GM10266 (cell line): ENCODE measurements at regions not wholly inside any gene's neighbourhood (a gene's known extent, or its start where the extent isn't known, plus 50 kb on each side); places are given as distances from the start of the nearest gene placed in this dataset.
A peak's percentile ranks its signal among the peaks of the same experiment; 100 is the strongest.

ENCODE experiments used
- DNase-seq: peaks from one replicate; pipeline ENCODE4 v3.0.0; 2012; ENCODE audit errors: extremely low spot score
- CTCF ChIP-seq: IDR thresholded peaks from 2 replicates; pipeline ENCODE4 v1.5.1; 2012; ENCODE audit warnings: mild to moderate bottlenecking, low read depth; ENCODE audit not compliant: control insufficient read depth, insufficient read depth; ENCODE audit errors: missing control alignments

GRCh38 chr15:99452010-99452409 lies 113.8 kb upstream of the MEF2A start:
- no peak for TF ChIP-seq CTCF
- no peak for DNase-seq

GRCh38 chr15:99452728-99453636 lies 112.8 kb upstream of the MEF2A start:
- TF ChIP-seq CTCF, result no peak

GRCh38 chr15:99453637-99454030 lies 112.2 kb upstream of the MEF2A start:
- DNase-seq, result no peak
- no peak for TF ChIP-seq CTCF

More at GRCh38 chr15:99452728-99453636, 112.8 kb upstream of the MEF2A start:
- peak; percentile 74 for DNase-seq

GRCh38 chr15:99454107-99454809 lies 111.5 kb upstream of the MEF2A start:
- no peak for TF ChIP-seq CTCF
- no peak for DNase-seq

- no peak for TF ChIP-seq CTCF
- DNase-seq, result no peak
These were observed 110.6 kb upstream of the MEF2A start for GRCh38 chr15:99454941-99455788.

- no peak for TF ChIP-seq CTCF
- no peak for DNase-seq
These were observed 110.0 kb upstream of the MEF2A start for GRCh38 chr15:99455789-99456160.

GRCh38 chr15:99464137-99464536 lies 101.6 kb upstream of the MEF2A start:
- no peak for DNase-seq
- TF ChIP-seq CTCF, result no peak
